ENCODE measurements at regions not wholly inside any gene's neighbourhood (a gene's known extent, or its start where the extent isn't known, plus 50 kb on each side); places are given as distances from the start of the nearest gene placed in this dataset.
"Not testable (repeated sequence)": the region's sequence is repeated elsewhere in the genome, so short reads cannot be mapped to it uniquely, and the experiment has no call there.

DNA sequence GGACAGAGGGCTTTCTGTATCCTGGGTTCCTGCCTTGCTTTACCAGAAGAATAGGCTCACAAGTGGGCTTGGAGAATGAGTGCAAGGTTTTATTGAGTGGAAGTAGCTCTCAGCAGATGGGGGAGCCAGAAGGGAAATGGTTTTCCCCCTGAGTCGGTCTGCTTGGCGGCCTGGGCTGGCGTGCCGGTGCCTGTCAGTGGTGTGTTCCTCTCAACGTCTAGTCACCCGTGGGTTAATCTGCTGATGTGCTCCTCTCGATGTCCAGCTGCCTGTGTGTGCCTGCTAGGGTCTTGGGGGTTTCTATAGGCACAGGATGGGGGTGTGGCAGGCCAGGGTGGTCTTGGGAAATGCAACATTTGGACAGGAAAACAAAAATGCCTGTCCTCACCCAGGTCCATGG is 370.8 kb upstream of the ZNF462 start:
- TF ChIP-seq, protein P1, sequence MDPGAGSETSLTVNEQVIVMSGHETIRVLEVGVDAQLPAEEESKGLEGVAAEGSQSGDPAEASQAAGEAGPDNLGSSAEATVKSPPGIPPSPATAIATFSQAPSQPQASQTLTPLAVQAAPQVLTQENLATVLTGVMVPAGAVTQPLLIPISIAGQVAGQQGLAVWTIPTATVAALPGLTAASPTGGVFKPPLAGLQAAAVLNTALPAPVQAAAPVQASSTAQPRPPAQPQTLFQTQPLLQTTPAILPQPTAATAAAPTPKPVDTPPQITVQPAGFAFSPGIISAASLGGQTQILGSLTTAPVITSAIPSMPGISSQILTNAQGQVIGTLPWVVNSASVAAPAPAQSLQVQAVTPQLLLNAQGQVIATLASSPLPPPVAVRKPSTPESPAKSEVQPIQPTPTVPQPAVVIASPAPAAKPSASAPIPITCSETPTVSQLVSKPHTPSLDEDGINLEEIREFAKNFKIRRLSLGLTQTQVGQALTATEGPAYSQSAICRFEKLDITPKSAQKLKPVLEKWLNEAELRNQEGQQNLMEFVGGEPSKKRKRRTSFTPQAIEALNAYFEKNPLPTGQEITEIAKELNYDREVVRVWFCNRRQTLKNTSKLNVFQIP (CRISPR knock-in tag; IDR thresholded peaks at IDR 0.05; ENCODE audit: borderline replicate concordance, low read depth): not testable (repeated sequence)
- TF ChIP-seq RARB (CRISPR knock-in tag; IDR thresholded peaks at IDR 0.05); ZNF565 (CRISPR knock-in tag; conservative IDR thresholded peaks at IDR 0.05; ENCODE audit: low read depth); CSDC2 (CRISPR knock-in tag; IDR thresholded peaks at IDR 0.05); PATZ1 (CRISPR knock-in tag; IDR thresholded peaks at IDR 0.05; ENCODE audit: borderline replicate concordance); SNAI2 (CRISPR knock-in tag; IDR thresholded peaks at IDR 0.05); ESRRG (CRISPR knock-in tag; IDR thresholded peaks at IDR 0.05): not testable (repeated sequence)
